Endothelial cell of umbilical vein (primary cell): ENCODE measurements at regions not wholly inside any gene's neighbourhood (a gene's known extent, or its start where the extent isn't known, plus 50 kb on each side); places are given as distances from the start of the nearest gene placed in this dataset.

Source experiments
- BruUV-seq: library from RNA; stranded (reverse); fragments of 400-500 nt; replicated peaks from 2 replicates; lab custom pipeline; 2021; lab: Mats Ljungman, UMichigan
- CTCF ChIA-PET: fragments of 300-600, 350-600 bp; sonication (Branson Sonifier 250); formaldehyde crosslinking; loops from one replicate; lab custom pipeline; 2021; ENCODE audit warnings: antibody characterized with exemption, inconsistent platforms; lab: Charles Lee
- POLR2A ChIA-PET: fragments of 300-600, 350-600 bp; sonication (Branson Sonifier 250); formaldehyde crosslinking; loops from one replicate; lab custom pipeline; 2021; ENCODE audit warnings: antibody characterized with exemption, inconsistent platforms; lab: Charles Lee
- DNase-seq: peaks from one replicate; pipeline ENCODE4 v3.0.0-alpha.2; 2011; ENCODE audit warnings: low read depth, low spot score
- FAIRE-seq: peaks from 2 replicates; lab custom pipeline; 2011; peaks lifted over from hg19 to GRCh38; lab: Jason Lieb, UNC
- H2AFZ ChIP-seq: 2 replicates; pipeline ENCODE4 v1.6.0; 2012; ENCODE audit warnings: low read depth, low read length, control low read depth, inconsistent platforms
- H3K27ac ChIP-seq: 2 replicates; pipeline ENCODE4 v1.5.1; 2011; ENCODE audit warnings: low read depth, mild to moderate bottlenecking, control low read depth, low read length, moderate library complexity; ENCODE audit not compliant: insufficient read depth
- H3K27me3 ChIP-seq, 2 experiments: 2 replicates each; pipeline versions ENCODE4 v1.6.0 to v1.6.1; 2011; ENCODE audit warnings: low read length in 2 of 2, mixed read lengths in 1 of 2; ENCODE audit not compliant: control insufficient read depth in 2 of 2, insufficient read depth in 2 of 2
- H3K36me3 ChIP-seq, 2 experiments: 2 replicates in 1 of 2; 3 replicates in 1 of 2; pipeline ENCODE4 v1.5.1; 2011; ENCODE audit warnings: low read length in 2 of 2, mild to moderate bottlenecking in 1 of 2, moderate library complexity in 1 of 2; ENCODE audit not compliant: control insufficient read depth in 2 of 2, insufficient read depth in 2 of 2; ENCODE audit errors: extremely low read depth in 1 of 2
- H3K4me1 ChIP-seq: 3 replicates; pipeline ENCODE4 v1.5.1; 2011; ENCODE audit warnings: mild to moderate bottlenecking, low read length; ENCODE audit not compliant: control insufficient read depth, insufficient read depth; ENCODE audit errors: extremely low read depth
- H3K4me2 ChIP-seq: 2 replicates; pipeline ENCODE4 v1.6.1; 2011; ENCODE audit warnings: low read length, control low read depth, mixed read lengths; ENCODE audit not compliant: insufficient read depth
- H3K4me3 ChIP-seq, 3 experiments: fragments of 200-600 bp in 1 of 3; sonication (generic), shearing (Covaris generic) in 1 of 3; replicated peaks in 1 of 3; 2 replicates each; pipeline ENCODE4 v1.5.1; 2011 to 2016; ENCODE audit warnings: control low read depth in 3 of 3, low read length in 3 of 3, mild to moderate bottlenecking in 2 of 3, inconsistent platforms in 1 of 3, low read depth in 1 of 3, moderate library complexity in 1 of 3; ENCODE audit not compliant: insufficient read depth in 1 of 3
- H3K79me2 ChIP-seq: 2 replicates; pipeline ENCODE4 v1.6.0; 2012; ENCODE audit warnings: low read length, inconsistent platforms; ENCODE audit not compliant: control insufficient read depth, insufficient read depth
- H3K9ac ChIP-seq: replicated peaks from 2 replicates; pipeline ENCODE3; 2011; ENCODE audit warnings: low read length, control low read depth; ENCODE audit not compliant: insufficient read depth; ENCODE audit errors: extremely low read depth
- H3K9me1 ChIP-seq: replicated peaks from 3 replicates; pipeline ENCODE4 v1.6.0; 2011; ENCODE audit warnings: mild to moderate bottlenecking, low read length; ENCODE audit not compliant: control insufficient read depth, insufficient read depth; ENCODE audit errors: extremely low read depth
- H3K9me3 ChIP-seq: replicated peaks from 2 replicates; pipeline ENCODE4 v1.5.1; 2012; ENCODE audit warnings: low read length, inconsistent platforms; ENCODE audit not compliant: control insufficient read depth, insufficient read depth
- H4K20me1 ChIP-seq: replicated peaks from 2 replicates; pipeline ENCODE3; 2011; ENCODE audit warnings: mild to moderate bottlenecking, low read length; ENCODE audit not compliant: control insufficient read depth, insufficient read depth; ENCODE audit errors: extremely low read depth
- EZH2 ChIP-seq: IDR thresholded peaks from 2 replicates; pipeline ENCODE4 v1.6.1; 2012; ENCODE audit warnings: borderline replicate concordance, low read depth, mild to moderate bottlenecking, moderate library complexity, low read length, inconsistent platforms; ENCODE audit not compliant: severe bottlenecking
- FOS ChIP-seq: IDR thresholded peaks from 2 replicates; pipeline ENCODE4 v1.6.1; 2011; ENCODE audit warnings: mild to moderate bottlenecking, low read length, moderate library complexity, borderline replicate concordance; ENCODE audit not compliant: insufficient read depth
- GATA2 ChIP-seq: IDR thresholded peaks from 2 replicates; pipeline ENCODE4 v1.7.0; 2011; ENCODE audit warnings: low read depth, mild to moderate bottlenecking, moderate library complexity, mixed read lengths, low read length; ENCODE audit not compliant: insufficient read length, insufficient read depth
- JUN ChIP-seq: IDR thresholded peaks from 2 replicates; pipeline ENCODE4 v1.6.1; 2011; ENCODE audit warnings: borderline replicate concordance, low read depth; ENCODE audit not compliant: insufficient read length, insufficient read depth
- MAX ChIP-seq: IDR thresholded peaks from 2 replicates; pipeline ENCODE4 v1.6.1; 2011; ENCODE audit not compliant: insufficient read depth, insufficient read length
- MYC ChIP-seq: IDR thresholded peaks from one replicate; pipeline ENCODE4 v1.6.1; 2011; ENCODE audit warnings: mild to moderate bottlenecking, low read depth, low read length
- POLR2A ChIP-seq: IDR thresholded peaks from 2 replicates; pipeline ENCODE4 v1.6.1; 2012; ENCODE audit warnings: low read depth, mild to moderate bottlenecking, control low read depth, low read length
- POLR2AphosphoS5 ChIP-seq: IDR thresholded peaks from 2 replicates; pipeline ENCODE4 v1.6.1; 2012; ENCODE audit warnings: low read depth, mild to moderate bottlenecking, control low read depth, low read length, moderate library complexity; ENCODE audit not compliant: insufficient read depth
- dilution Hi-C: fragments of 300-500 bp; cut with MboI; formaldehyde crosslinking; loops from one replicate; pipeline ENCODE4 v1.15.0; 2019; ENCODE audit warnings: low sequenced_read_pairs; ENCODE audit not compliant: extremely low pct_ligation_motif_present
- intact Hi-C: fragments of 100-400 bp; cut with micrococcal nuclease; formaldehyde crosslinking; loops from one replicate; pipeline ENCODE4 v1.10.0; 2022
- TF ChIP-seq, protein P1 (sequence below), 2 donors: IDR thresholded peaks; 1 replicate in 1 of 2; 2 replicates in 1 of 2; pipeline ENCODE4 v1.5.1; 2011; ENCODE audit warnings: low read length in 2 of 2, mild to moderate bottlenecking in 2 of 2, moderate library complexity in 2 of 2, control low read depth in 1 of 2, inconsistent platforms in 1 of 2, low read depth in 1 of 2; ENCODE audit not compliant: insufficient read depth in 1 of 2; ENCODE audit errors: extremely low read depth in 1 of 2

- Histone ChIP-seq H3K9me3 (no peaks in the 10 kb centered on the region), H2AFZ (no peak overlapping the region), H3K27me3 (no peaks in the 10 kb centered on the region), H3K9ac (no peak overlapping the region), H3K4me1 (no peaks in the 10 kb centered on the region), H3K27ac (no peak overlapping the region), H4K20me1 (no peaks in the 10 kb centered on the region), H3K4me2 (no peak overlapping the region), H3K4me3 (no peak overlapping the region), H3K36me3 (no peaks in the 10 kb centered on the region), H3K79me2 (no peaks in the 10 kb centered on the region), H3K9me1 (no peaks in the 10 kb centered on the region)
- no peak for FAIRE-seq
- CTCF ChIA-PET, result interaction anchor here (1.5 kb wide), 1 partner anchor 323 kb away, joined by 3 read pairs; no protein-coding TSS in a partner anchor
- POLR2A ChIA-PET, result no interaction called here
- no peak for TF ChIP-seq GATA2
- TF ChIP-seq, protein P1, sequence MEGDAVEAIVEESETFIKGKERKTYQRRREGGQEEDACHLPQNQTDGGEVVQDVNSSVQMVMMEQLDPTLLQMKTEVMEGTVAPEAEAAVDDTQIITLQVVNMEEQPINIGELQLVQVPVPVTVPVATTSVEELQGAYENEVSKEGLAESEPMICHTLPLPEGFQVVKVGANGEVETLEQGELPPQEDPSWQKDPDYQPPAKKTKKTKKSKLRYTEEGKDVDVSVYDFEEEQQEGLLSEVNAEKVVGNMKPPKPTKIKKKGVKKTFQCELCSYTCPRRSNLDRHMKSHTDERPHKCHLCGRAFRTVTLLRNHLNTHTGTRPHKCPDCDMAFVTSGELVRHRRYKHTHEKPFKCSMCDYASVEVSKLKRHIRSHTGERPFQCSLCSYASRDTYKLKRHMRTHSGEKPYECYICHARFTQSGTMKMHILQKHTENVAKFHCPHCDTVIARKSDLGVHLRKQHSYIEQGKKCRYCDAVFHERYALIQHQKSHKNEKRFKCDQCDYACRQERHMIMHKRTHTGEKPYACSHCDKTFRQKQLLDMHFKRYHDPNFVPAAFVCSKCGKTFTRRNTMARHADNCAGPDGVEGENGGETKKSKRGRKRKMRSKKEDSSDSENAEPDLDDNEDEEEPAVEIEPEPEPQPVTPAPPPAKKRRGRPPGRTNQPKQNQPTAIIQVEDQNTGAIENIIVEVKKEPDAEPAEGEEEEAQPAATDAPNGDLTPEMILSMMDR (IDR thresholded peaks at IDR 0.05; ENCODE audit: extremely low read depth in 1 of 2, insufficient read depth in 1 of 2, low read depth in 1 of 2, low read length in 2 of 2), result no peak
- TF ChIP-seq POLR2AphosphoS5, result no peak
- no peak for TF ChIP-seq FOS
- TF ChIP-seq POLR2A, result no peak
- BruUV-seq, result no TSS peak
- dilution Hi-C loops (no loop called here), intact Hi-C loops (loop anchor here (5.0 kb wide), 1 partner anchor 1249 kb away; no protein-coding TSS in a partner anchor)
- DNase-seq, result no peak
Observed at GRCh38 chr12:41700940-41701339, 443.7 kb downstream of the GXYLT1 start.

DNA sequence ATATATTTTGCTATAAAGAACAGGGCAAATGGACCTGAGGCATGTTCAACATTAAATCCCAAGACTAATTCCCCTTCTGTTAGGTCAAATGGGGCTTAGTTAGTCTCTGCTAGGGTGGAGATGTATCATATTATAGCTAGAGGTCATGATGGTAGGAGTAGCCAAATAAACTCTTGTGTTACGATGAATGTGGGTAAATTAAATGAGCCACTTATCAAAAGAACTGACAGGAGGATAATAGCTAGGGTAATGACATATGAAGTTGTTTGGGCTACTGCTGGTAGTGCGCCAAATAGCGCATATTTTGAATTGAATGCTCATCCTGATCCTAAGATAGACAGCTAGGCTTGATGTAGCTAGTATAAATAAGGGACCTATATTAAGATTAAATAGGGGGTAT lies 445.0 kb downstream of the GXYLT1 start:
- DNase-seq (no peak), FAIRE-seq (peak; percentile 8)
- CTCF ChIA-PET, result interaction anchor here (1.3 to 1.5 kb wide), 2 partner anchors 324 to 422 kb away, joined by 3 read pairs; no protein-coding TSS in a partner anchor
- no TSS peak for BruUV-seq
- no peak overlapping the region for H3K4me3 ChIP-seq
- no peak overlapping the region for H2AFZ ChIP-seq
- no peak overlapping the region for H3K27ac ChIP-seq
- dilution Hi-C loops (no loop called here), intact Hi-C loops (loop anchor here (5.0 kb wide), 1 partner anchor 1247 kb away; no protein-coding TSS in a partner anchor)
- H3K9ac ChIP-seq, result no peak overlapping the region
- no peaks in the 10 kb centered on the region for H4K20me1 ChIP-seq
- H3K36me3 ChIP-seq, result no peaks in the 10 kb centered on the region
- POLR2A ChIA-PET, result no interaction called here
- H3K9me3 ChIP-seq, result no peaks in the 10 kb centered on the region
- H3K27me3 ChIP-seq, result no peaks in the 10 kb centered on the region
- H3K79me2 ChIP-seq, result no peaks in the 10 kb centered on the region
- TF ChIP-seq, protein P1 (IDR thresholded peaks at IDR 0.05; ENCODE audit: extremely low read depth in 1 of 2, insufficient read depth in 1 of 2, low read depth in 1 of 2, low read length in 2 of 2), result no peak
- TF ChIP-seq MAX (no peak), EZH2 (no peak), POLR2A (no peak), FOS (no peak), MYC (no peak), JUN (no peak), POLR2AphosphoS5 (no peak), GATA2 (no peak)
- H3K4me2 ChIP-seq, result no peak overlapping the region
- no peaks in the 10 kb centered on the region for H3K4me1 ChIP-seq
- H3K9me1 ChIP-seq, result no peaks in the 10 kb centered on the region
